DND-41 (cell line): ENCODE measurements at regions not wholly inside any gene's neighbourhood (a gene's known extent, or its start where the extent isn't known, plus 50 kb on each side); places are given as distances from the start of the nearest gene placed in this dataset.

ENCODE experiments used
- ATAC-seq: fragments of 200-7000 bp; cut with Tn5 transposase; 3 replicates; pipeline ENCODE4 v1.9.1; 2021; ENCODE audit warnings: low read depth; ENCODE audit not compliant: insufficient read depth
- DNase-seq: peaks from one replicate; pipeline ENCODE4 v3.0.0-alpha.2; 2020
- H2AFZ ChIP-seq: 2 replicates; pipeline ENCODE4 v1.6.0; 2012; ENCODE audit warnings: low read depth, low read length
- H3K27ac ChIP-seq: 2 replicates; pipeline ENCODE4 v1.5.1; 2012; ENCODE audit warnings: low read length, inconsistent platforms
- H3K27me3 ChIP-seq: fragments of 200-600 bp; sonication (generic); 2 replicates; pipeline ENCODE4 v1.6.0; 2012; ENCODE audit warnings: low read length, mild to moderate bottlenecking, inconsistent platforms; ENCODE audit not compliant: insufficient read depth, poor library complexity
- H3K36me3 ChIP-seq: 2 replicates; pipeline ENCODE4 v1.5.1; 2012; ENCODE audit warnings: low read length, inconsistent platforms; ENCODE audit not compliant: insufficient read depth
- H3K4me1 ChIP-seq: 2 replicates; pipeline ENCODE4 v1.5.1; 2012; ENCODE audit warnings: mild to moderate bottlenecking, low read length; ENCODE audit not compliant: insufficient read depth
- H3K4me2 ChIP-seq: 2 replicates; pipeline ENCODE4 v1.6.0; 2012; ENCODE audit warnings: mild to moderate bottlenecking, moderate library complexity, low read length, inconsistent platforms; ENCODE audit not compliant: insufficient read depth
- H3K4me3 ChIP-seq, 2 experiments: fragments of 200-600 bp in 1 of 2; shearing (Covaris generic) in 1 of 2; 2 replicates each; pipeline ENCODE4 v1.5.1; 2012 to 2016; ENCODE audit warnings: inconsistent platforms in 2 of 2, low read length in 2 of 2, mild to moderate bottlenecking in 2 of 2, low read depth in 1 of 2, moderate library complexity in 1 of 2
- H3K79me2 ChIP-seq: 2 replicates; pipeline ENCODE4 v1.6.0; 2012; ENCODE audit warnings: low read length, inconsistent platforms; ENCODE audit not compliant: insufficient read depth
- H3K9ac ChIP-seq: 2 replicates; pipeline ENCODE4 v1.6.0; 2012; ENCODE audit warnings: low read depth, mild to moderate bottlenecking, inconsistent platforms, low read length, moderate library complexity
- H3K9me3 ChIP-seq: 2 replicates; pipeline ENCODE4 v1.5.1; 2012; ENCODE audit warnings: low read length, moderate library complexity, mild to moderate bottlenecking, inconsistent platforms; ENCODE audit not compliant: insufficient read depth, severe bottlenecking
- H4K20me1 ChIP-seq: 2 replicates; pipeline ENCODE4 v1.6.0; 2012; ENCODE audit warnings: low read length; ENCODE audit not compliant: insufficient read depth
- EZH2 ChIP-seq: IDR thresholded peaks from 3 replicates; pipeline ENCODE4 v1.6.1; 2012; ENCODE audit warnings: borderline replicate concordance, low read depth, mild to moderate bottlenecking, moderate library complexity, low read length, inconsistent platforms; ENCODE audit not compliant: severe bottlenecking
- TF ChIP-seq, protein P1 (sequence below): IDR thresholded peaks from 2 replicates; pipeline ENCODE4 v1.5.1; 2012; ENCODE audit warnings: borderline replicate concordance, low read length, moderate library complexity, mild to moderate bottlenecking; ENCODE audit not compliant: poor library complexity, severe bottlenecking; ENCODE audit errors: extremely low read depth

DNA sequence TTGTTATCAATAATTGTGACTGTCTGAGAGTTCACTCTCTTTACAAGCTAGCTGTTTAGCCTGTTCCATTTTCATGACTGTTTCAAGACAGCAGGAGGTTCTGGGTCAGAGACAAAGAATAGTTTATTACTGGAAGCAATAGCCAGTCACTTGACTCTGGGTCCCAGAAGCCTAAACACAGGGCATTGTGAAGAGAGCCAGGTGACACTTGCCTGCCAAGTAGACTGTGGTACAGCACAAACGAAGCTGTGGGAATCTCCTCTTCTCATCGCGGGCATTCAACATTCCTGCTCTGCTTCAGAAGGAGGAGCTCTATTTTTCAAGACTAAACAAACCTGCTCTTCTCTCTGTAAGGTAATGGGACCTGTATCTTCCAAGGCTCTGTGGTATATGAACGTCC is 485.1 kb downstream of the TRIML1 start:
- no peaks in the 10 kb centered on the region for H3K79me2 ChIP-seq
- TF ChIP-seq, protein P1, sequence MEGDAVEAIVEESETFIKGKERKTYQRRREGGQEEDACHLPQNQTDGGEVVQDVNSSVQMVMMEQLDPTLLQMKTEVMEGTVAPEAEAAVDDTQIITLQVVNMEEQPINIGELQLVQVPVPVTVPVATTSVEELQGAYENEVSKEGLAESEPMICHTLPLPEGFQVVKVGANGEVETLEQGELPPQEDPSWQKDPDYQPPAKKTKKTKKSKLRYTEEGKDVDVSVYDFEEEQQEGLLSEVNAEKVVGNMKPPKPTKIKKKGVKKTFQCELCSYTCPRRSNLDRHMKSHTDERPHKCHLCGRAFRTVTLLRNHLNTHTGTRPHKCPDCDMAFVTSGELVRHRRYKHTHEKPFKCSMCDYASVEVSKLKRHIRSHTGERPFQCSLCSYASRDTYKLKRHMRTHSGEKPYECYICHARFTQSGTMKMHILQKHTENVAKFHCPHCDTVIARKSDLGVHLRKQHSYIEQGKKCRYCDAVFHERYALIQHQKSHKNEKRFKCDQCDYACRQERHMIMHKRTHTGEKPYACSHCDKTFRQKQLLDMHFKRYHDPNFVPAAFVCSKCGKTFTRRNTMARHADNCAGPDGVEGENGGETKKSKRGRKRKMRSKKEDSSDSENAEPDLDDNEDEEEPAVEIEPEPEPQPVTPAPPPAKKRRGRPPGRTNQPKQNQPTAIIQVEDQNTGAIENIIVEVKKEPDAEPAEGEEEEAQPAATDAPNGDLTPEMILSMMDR = no peak
- no peak for TF ChIP-seq EZH2

DNA sequence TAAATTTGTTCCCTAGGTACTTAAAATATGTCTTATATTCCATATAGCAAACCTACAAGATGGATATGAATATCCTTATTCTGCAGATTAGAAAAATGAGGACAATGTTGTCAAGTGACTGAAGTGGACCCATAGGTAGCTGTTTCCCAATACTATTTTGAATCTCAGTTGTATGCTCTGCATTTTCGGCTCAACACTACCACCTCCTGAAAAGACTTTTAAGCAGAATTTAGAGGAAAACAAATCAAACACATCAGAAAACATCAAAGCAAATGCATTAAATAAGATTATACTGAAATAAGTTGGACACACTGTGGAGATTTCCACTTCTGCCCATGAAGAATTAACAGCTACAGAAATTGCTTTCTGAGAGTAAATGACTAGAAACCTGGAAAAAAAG is 488.7 kb downstream of the TRIML1 start:
- H2AFZ ChIP-seq = no peak overlapping the region
- H3K36me3 ChIP-seq = no peaks in the 10 kb centered on the region
- H3K9ac ChIP-seq = no peak overlapping the region
- ATAC-seq (no peak), DNase-seq (no peak)
- H3K4me1 ChIP-seq = no peaks in the 10 kb centered on the region
- H3K4me2 ChIP-seq = no peak overlapping the region
- H3K27me3 ChIP-seq = no peaks in the 10 kb centered on the region
- H3K27ac ChIP-seq = no peak overlapping the region
- H3K79me2 ChIP-seq = no peaks in the 10 kb centered on the region
- H4K20me1 ChIP-seq = no peaks in the 10 kb centered on the region
- TF ChIP-seq, protein P1 = no peak
- no peak for TF ChIP-seq EZH2
- peaks cover 9% of the 10 kb centered on the region for H3K9me3 ChIP-seq
- H3K4me3 ChIP-seq = no peak overlapping the region

More for the DNA sequence above, 485.1 kb downstream of the TRIML1 start:
- no peak overlapping the region for H3K27ac ChIP-seq
- no peaks in the 10 kb centered on the region for H3K27me3 ChIP-seq
- H3K4me2 ChIP-seq = no peak overlapping the region
- no peak overlapping the region for H3K4me3 ChIP-seq
- ATAC-seq (no peak), DNase-seq (no peak)
- H3K9ac ChIP-seq = no peak overlapping the region
- H3K36me3 ChIP-seq = no peaks in the 10 kb centered on the region
- no peak overlapping the region for H2AFZ ChIP-seq
- H3K9me3 ChIP-seq = no peaks in the 10 kb centered on the region
- no peaks in the 10 kb centered on the region for H3K4me1 ChIP-seq
- no peaks in the 10 kb centered on the region for H4K20me1 ChIP-seq

DNA sequence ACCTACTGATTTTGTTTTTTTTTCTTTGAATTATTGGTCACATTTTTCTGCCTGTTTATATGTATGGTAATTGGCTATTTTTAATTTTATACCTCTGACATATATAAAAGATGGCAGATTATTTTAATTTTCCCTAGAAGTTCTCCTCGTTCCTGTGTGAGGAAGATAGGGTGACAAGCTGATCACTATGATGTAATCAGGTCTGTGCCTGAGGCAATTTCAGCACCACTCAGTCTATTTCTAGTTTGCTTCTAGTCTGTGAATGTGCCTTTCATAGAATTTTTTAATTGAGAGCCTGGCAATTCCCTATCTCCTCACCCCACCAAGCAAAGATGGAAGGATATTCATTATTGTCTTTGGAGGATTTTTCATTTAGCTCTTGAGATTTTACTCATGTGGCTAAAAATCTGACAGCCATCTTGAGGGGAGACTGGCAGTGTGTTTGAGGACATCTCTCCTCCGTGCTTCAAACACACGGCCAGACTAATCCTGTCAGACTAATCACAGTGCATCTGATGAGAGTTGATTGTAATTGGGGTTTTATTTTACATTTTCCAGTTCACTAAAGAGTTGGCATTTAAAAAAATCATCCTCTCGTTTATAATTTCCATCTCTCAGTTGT is 500.3 kb downstream of the TRIML1 start:
- H3K4me1 ChIP-seq = no peaks in the 10 kb centered on the region
- H3K36me3 ChIP-seq = no peaks in the 10 kb centered on the region
- no peak overlapping the region for H3K9ac ChIP-seq
- no peaks in the 10 kb centered on the region for H4K20me1 ChIP-seq
- no peak for TF ChIP-seq EZH2
- TF ChIP-seq, protein P1 = no peak
- H3K27ac ChIP-seq = no peak overlapping the region
- DNase-seq (no peak), ATAC-seq (no peak)
- no peak overlapping the region for H2AFZ ChIP-seq
- H3K79me2 ChIP-seq = no peaks in the 10 kb centered on the region
- no peaks in the 10 kb centered on the region for H3K9me3 ChIP-seq
- H3K27me3 ChIP-seq = no peaks in the 10 kb centered on the region
- no peak overlapping the region for H3K4me2 ChIP-seq
- no peak overlapping the region for H3K4me3 ChIP-seq
